GM23338 (cell line): ENCODE measurements at regions not wholly inside any gene's neighbourhood (a gene's known extent, or its start where the extent isn't known, plus 50 kb on each side); places are given as distances from the start of the nearest gene placed in this dataset.

Source experiments
- CREB1 ChIP-seq: fragments of 250-450 bp; sonication (Bioruptor Pico); IDR thresholded peaks from 2 replicates; pipeline ENCODE4 v1.5.0; 2020; ENCODE audit warnings: low read depth, mild to moderate bottlenecking, moderate library complexity
- EZH2 ChIP-seq: fragments of 200-600 bp; sonication (generic); IDR thresholded peaks from one replicate; pipeline ENCODE4 v1.8.0; 2017; ENCODE audit warnings: antibody characterized with exemption, mild to moderate bottlenecking, low read depth; ENCODE audit not compliant: unreplicated experiment
- EZH2phosphoT487 ChIP-seq: fragments of 200-600 bp; sonication (generic); IDR thresholded peaks from one replicate; pipeline ENCODE4 v1.8.1; 2018; ENCODE audit warnings: antibody characterized with exemption; ENCODE audit not compliant: unreplicated experiment
- JUNB ChIP-seq: IDR thresholded peaks from one replicate; pipeline ENCODE4 v1.6.1; 2016; ENCODE audit warnings: antibody characterized with exemption; ENCODE audit not compliant: unreplicated experiment
- NANOG ChIP-seq: IDR thresholded peaks from 2 replicates; pipeline ENCODE4 v1.6.1; 2016; ENCODE audit warnings: antibody characterized with exemption, borderline replicate concordance
- POLR2AphosphoS5 ChIP-seq: IDR thresholded peaks from 2 replicates; pipeline ENCODE4 v1.6.1; 2016; ENCODE audit warnings: antibody characterized with exemption, low read depth
- STAT1 ChIP-seq: IDR thresholded peaks from one replicate; pipeline ENCODE4 v1.6.1; 2016; ENCODE audit warnings: antibody characterized with exemption; ENCODE audit not compliant: unreplicated experiment
- ZNF114 ChIP-seq: fragments of 250-450 bp; sonication (Bioruptor Pico); IDR thresholded peaks from 2 replicates; pipeline ENCODE4 v1.5.0; 2020; ENCODE audit warnings: mild to moderate bottlenecking, moderate library complexity
- ZNF331 ChIP-seq: fragments of 250-450 bp; sonication (Bioruptor Pico); IDR thresholded peaks from 2 replicates; pipeline ENCODE4 v1.5.0; 2020; ENCODE audit warnings: low read depth, mild to moderate bottlenecking, moderate library complexity
- TF ChIP-seq, protein P1 (sequence below), 2 experiments: fragments of 200-600 bp in 1 of 2; sonication (generic) in 1 of 2; conservative IDR thresholded peaks; 2 replicates each; pipeline versions ENCODE4 v1.5.1 to v1.6.1; 2016 to 2017; ENCODE audit warnings: antibody characterized with exemption in 2 of 2, low read depth in 2 of 2, mild to moderate bottlenecking in 2 of 2, moderate library complexity in 1 of 2
- TF ChIP-seq, protein P2 (sequence below): IDR thresholded peaks from 2 replicates; pipeline ENCODE4 v1.6.1; 2016; ENCODE audit warnings: antibody characterized with exemption
- TF ChIP-seq, protein P3 (sequence below): IDR thresholded peaks from one replicate; pipeline ENCODE4 v1.6.1; 2018; ENCODE audit warnings: antibody characterized with exemption; ENCODE audit not compliant: unreplicated experiment
- TF ChIP-seq, protein P4 (sequence below): fragments of 250-450 bp; sonication (Bioruptor Pico); IDR thresholded peaks from 2 replicates; pipeline ENCODE4 v1.5.0; 2020; ENCODE audit warnings: mild to moderate bottlenecking, moderate library complexity

DNA sequence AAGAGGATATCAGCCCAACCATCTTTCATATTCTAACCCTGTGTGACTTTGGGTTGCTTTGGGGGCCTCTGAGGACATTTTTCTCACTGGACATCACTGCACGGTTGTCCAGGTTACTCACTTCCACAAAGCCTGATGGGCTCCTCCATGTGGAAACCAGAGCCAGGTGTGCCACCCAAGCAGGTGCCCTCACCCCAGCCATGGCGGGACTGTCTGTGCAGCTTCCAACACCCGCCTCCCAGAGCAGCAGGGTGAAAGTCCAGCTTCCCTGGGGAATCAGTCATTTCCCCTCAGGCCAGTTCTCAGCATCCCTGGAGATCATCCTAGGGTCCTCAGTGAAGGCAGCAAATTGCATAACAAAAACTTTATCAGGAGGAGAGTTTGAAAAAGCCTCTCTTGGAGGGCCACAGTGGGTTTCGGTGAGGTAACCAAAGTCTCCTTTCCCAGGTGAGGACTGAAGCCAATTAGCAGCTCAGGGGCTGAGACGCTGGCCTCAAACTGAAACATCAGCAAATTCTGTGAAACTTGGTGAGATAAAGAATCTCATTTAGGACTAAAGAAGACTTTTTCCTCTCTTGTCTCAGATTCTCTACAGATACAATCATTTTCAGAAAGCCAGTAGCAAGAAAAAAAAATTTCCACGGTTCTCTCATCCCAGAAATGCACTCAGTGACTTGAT is 289.6 kb upstream of the CDH4 start:
- TF ChIP-seq, protein P1, sequence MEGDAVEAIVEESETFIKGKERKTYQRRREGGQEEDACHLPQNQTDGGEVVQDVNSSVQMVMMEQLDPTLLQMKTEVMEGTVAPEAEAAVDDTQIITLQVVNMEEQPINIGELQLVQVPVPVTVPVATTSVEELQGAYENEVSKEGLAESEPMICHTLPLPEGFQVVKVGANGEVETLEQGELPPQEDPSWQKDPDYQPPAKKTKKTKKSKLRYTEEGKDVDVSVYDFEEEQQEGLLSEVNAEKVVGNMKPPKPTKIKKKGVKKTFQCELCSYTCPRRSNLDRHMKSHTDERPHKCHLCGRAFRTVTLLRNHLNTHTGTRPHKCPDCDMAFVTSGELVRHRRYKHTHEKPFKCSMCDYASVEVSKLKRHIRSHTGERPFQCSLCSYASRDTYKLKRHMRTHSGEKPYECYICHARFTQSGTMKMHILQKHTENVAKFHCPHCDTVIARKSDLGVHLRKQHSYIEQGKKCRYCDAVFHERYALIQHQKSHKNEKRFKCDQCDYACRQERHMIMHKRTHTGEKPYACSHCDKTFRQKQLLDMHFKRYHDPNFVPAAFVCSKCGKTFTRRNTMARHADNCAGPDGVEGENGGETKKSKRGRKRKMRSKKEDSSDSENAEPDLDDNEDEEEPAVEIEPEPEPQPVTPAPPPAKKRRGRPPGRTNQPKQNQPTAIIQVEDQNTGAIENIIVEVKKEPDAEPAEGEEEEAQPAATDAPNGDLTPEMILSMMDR (conservative IDR thresholded peaks at IDR 0.05; ENCODE audit: low read depth in 2 of 2): no peak
- TF ChIP-seq POLR2AphosphoS5: no peak
- no peak for TF ChIP-seq CREB1 (CRISPR knock-in tag)
- no peak for TF ChIP-seq STAT1
- TF ChIP-seq, protein P2, sequence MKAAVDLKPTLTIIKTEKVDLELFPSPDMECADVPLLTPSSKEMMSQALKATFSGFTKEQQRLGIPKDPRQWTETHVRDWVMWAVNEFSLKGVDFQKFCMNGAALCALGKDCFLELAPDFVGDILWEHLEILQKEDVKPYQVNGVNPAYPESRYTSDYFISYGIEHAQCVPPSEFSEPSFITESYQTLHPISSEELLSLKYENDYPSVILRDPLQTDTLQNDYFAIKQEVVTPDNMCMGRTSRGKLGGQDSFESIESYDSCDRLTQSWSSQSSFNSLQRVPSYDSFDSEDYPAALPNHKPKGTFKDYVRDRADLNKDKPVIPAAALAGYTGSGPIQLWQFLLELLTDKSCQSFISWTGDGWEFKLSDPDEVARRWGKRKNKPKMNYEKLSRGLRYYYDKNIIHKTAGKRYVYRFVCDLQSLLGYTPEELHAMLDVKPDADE: no peak
- TF ChIP-seq EZH2: no peak
- TF ChIP-seq EZH2phosphoT487: no peak
- no peak for TF ChIP-seq JUNB
- TF ChIP-seq, protein P3, sequence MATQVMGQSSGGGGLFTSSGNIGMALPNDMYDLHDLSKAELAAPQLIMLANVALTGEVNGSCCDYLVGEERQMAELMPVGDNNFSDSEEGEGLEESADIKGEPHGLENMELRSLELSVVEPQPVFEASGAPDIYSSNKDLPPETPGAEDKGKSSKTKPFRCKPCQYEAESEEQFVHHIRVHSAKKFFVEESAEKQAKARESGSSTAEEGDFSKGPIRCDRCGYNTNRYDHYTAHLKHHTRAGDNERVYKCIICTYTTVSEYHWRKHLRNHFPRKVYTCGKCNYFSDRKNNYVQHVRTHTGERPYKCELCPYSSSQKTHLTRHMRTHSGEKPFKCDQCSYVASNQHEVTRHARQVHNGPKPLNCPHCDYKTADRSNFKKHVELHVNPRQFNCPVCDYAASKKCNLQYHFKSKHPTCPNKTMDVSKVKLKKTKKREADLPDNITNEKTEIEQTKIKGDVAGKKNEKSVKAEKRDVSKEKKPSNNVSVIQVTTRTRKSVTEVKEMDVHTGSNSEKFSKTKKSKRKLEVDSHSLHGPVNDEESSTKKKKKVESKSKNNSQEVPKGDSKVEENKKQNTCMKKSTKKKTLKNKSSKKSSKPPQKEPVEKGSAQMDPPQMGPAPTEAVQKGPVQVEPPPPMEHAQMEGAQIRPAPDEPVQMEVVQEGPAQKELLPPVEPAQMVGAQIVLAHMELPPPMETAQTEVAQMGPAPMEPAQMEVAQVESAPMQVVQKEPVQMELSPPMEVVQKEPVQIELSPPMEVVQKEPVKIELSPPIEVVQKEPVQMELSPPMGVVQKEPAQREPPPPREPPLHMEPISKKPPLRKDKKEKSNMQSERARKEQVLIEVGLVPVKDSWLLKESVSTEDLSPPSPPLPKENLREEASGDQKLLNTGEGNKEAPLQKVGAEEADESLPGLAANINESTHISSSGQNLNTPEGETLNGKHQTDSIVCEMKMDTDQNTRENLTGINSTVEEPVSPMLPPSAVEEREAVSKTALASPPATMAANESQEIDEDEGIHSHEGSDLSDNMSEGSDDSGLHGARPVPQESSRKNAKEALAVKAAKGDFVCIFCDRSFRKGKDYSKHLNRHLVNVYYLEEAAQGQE: no peak
- TF ChIP-seq ZNF331: no peak
- no peak for TF ChIP-seq ZNF114 (CRISPR knock-in tag)
- TF ChIP-seq NANOG: no peak
- TF ChIP-seq, protein P4, sequence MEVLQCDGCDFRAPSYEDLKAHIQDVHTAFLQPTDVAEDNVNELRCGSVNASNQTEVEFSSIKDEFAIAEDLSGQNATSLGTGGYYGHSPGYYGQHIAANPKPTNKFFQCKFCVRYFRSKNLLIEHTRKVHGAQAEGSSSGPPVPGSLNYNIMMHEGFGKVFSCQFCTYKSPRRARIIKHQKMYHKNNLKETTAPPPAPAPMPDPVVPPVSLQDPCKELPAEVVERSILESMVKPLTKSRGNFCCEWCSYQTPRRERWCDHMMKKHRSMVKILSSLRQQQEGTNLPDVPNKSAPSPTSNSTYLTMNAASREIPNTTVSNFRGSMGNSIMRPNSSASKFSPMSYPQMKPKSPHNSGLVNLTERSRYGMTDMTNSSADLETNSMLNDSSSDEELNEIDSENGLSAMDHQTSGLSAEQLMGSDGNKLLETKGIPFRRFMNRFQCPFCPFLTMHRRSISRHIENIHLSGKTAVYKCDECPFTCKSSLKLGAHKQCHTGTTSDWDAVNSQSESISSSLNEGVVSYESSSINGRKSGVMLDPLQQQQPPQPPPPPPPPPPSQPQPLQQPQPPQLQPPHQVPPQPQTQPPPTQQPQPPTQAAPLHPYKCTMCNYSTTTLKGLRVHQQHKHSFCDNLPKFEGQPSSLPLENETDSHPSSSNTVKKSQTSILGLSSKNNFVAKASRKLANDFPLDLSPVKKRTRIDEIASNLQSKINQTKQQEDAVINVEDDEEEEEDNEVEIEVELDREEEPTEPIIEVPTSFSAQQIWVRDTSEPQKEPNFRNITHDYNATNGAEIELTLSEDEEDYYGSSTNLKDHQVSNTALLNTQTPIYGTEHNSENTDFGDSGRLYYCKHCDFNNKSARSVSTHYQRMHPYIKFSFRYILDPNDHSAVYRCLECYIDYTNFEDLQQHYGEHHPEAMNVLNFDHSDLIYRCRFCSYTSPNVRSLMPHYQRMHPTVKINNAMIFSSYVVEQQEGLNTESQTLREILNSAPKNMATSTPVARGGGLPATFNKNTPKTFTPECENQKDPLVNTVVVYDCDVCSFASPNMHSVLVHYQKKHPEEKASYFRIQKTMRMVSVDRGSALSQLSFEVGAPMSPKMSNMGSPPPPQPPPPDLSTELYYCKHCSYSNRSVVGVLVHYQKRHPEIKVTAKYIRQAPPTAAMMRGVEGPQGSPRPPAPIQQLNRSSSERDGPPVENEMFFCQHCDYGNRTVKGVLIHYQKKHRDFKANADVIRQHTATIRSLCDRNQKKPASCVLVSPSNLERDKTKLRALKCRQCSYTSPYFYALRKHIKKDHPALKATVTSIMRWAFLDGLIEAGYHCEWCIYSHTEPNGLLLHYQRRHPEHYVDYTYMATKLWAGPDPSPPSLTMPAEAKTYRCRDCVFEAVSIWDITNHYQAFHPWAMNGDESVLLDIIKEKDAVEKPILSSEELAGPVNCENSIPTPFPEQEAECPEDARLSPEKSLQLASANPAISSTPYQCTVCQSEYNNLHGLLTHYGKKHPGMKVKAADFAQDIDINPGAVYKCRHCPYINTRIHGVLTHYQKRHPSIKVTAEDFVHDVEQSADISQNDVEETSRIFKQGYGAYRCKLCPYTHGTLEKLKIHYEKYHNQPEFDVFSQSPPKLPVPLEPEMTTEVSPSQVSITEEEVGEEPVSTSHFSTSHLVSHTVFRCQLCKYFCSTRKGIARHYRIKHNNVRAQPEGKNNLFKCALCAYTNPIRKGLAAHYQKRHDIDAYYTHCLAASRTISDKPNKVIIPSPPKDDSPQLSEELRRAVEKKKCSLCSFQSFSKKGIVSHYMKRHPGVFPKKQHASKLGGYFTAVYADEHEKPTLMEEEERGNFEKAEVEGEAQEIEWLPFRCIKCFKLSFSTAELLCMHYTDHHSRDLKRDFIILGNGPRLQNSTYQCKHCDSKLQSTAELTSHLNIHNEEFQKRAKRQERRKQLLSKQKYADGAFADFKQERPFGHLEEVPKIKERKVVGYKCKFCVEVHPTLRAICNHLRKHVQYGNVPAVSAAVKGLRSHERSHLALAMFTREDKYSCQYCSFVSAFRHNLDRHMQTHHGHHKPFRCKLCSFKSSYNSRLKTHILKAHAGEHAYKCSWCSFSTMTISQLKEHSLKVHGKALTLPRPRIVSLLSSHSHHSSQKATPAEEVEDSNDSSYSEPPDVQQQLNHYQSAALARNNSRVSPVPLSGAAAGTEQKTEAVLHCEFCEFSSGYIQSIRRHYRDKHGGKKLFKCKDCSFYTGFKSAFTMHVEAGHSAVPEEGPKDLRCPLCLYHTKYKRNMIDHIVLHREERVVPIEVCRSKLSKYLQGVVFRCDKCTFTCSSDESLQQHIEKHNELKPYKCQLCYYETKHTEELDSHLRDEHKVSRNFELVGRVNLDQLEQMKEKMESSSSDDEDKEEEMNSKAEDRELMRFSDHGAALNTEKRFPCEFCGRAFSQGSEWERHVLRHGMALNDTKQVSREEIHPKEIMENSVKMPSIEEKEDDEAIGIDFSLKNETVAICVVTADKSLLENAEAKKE (CRISPR knock-in tag): no peak
